Stomach (tissue), 4 donors: ENCODE measurements at regions not wholly inside any gene's neighbourhood (a gene's known extent, or its start where the extent isn't known, plus 50 kb on each side); places are given as distances from the start of the nearest gene placed in this dataset.

Source experiments
- CTCF ChIP-seq, 7 experiments: fragments of 450-650 bp in 4 of 7; fragments of 200-600 bp in 3 of 7; sonication (generic) in 3 of 7; IDR thresholded peaks; one replicate each; pipeline ENCODE4 v1.5.1; 2016 to 2019; ENCODE audit warnings: antibody characterized with exemption in 7 of 7, control low read depth in 2 of 7, mild to moderate bottlenecking in 1 of 7
- POLR2A ChIP-seq, 4 donors: fragments of 450-650 bp; IDR thresholded peaks; one replicate each; pipeline ENCODE4 v1.6.1; 2016; ENCODE audit warnings: antibody characterized with exemption in 4 of 4, control low read depth in 2 of 4, mild to moderate bottlenecking in 1 of 4, moderate library complexity in 1 of 4

GRCh38 chr19:46950526-46951170 is 69.0 kb upstream of the NPAS1 start:
- TF ChIP-seq CTCF (IDR thresholded peaks at IDR 0.05) (no peak), POLR2A (IDR thresholded peaks at IDR 0.05) (no peak)
